HG02943 (cell line): ENCODE measurements at regions not wholly inside any gene's neighbourhood (a gene's known extent, or its start where the extent isn't known, plus 50 kb on each side); places are given as distances from the start of the nearest gene placed in this dataset.

Experiments
- ATAC-seq: cut with Tn5 transposase; IDR thresholded peaks from one replicate; pipeline ENCODE4 v1.9.1; 2021; ENCODE audit warnings: mild to moderate bottlenecking, low read depth, moderate library complexity; ENCODE audit not compliant: unreplicated experiment

DNA sequence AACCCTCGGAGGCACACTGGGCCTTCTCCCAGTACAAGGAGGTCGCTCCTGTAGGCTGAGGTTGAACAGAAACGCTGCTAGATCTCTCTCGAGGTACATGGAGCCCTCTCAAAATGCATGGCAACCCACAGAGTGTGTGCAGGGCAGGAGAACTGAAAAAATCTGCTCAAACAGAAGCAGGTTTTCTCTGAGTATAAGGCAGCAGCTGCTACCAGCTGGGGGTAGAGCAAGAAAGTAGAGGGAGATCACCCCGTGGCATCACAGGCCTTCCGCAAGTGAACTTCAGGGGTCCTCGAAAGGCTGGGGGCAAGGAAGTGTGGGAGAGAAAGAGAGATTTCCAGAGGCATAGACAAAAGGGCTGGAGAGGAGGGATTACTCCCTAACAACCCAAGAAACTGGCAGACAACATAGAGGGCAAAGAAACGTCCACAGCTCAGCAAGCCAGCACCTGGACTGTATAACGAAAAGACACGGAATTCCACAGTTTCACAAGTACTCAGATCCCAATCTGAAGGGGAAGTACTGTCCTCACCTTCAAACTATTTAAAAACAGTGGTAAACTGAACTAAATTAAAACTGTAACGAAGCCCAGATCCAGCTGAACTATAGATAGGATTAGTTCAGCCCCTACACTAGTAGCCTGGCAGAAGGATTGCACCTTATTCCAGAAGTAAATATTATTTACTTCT is 299.2 kb downstream of the IPMK start:
- no peak for ATAC-seq

DNA sequence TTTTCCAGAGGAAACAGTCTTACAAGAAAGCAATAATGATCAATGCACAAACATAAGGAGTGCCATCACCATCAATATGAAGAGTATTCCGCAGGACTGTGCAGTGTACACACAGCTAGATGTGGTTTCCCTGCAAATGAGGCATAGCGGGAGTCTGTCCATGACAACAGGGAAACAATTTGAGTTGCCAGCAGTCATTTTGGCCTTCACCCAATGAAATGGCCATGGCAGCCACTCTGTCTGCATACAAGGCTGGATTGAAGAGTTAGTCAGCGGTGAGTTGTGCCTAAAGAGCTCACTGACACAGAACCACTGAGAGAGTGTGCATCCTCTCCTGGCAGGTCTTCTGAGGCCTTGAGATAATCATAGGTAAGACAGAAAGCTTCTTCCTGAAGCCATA is 303.3 kb downstream of the IPMK start:
- ATAC-seq = no peak

DNA sequence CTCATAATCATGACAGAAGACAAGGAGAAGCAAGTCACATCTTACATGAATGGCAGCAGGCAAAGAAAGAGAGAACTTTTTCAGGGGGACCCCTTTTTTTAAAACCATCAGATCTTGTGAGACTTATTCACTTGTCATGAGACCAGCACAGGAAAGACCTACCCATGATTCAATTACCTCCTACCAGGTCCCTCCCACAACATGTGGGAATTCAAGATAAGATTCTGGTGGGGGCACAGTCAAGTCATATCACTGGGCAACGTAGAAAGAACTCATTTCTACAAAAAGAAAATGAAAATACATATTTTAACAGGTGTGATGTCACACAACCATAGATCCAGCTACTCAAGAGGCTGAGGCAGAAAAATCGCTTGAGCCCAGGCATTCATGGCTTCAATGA is 304.1 kb downstream of the IPMK start:
- no peak for ATAC-seq

DNA sequence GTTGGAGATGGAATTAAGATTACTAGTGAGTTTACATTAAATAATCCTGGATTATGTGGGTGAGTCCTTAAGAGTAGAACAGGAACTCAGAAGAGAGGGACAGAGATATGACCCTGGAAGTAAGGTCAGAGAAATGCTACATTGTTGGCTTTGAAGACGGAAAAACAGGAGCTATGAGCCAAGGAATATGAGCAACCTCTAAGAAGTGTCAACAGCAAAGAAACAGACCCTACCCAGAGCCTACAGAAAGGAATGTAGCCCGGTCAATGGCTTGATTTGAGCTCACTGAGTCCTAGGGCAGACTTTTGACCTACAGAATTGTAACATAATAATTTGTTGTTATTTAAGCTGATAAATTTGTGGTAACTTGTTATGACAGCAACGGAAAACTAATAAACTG is 304.9 kb downstream of the IPMK start:
- no peak for ATAC-seq

DNA sequence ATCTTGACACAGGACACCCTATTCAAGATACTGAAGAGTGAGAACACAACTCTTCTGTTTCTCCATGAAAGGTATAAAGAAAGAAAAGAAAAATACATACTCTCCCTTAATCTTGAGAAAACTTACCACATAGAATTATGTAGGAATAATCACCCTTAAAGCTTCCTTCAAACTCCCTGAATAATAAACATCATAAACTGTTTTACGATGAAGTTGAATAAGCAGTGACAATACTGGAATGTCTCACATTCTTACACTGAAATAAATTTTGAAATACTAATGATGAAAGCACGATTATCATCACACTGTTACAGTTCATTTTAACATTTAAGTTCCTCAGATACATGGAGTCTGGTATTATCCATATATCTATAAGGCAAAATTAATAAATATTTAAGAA is 306.2 kb downstream of the IPMK start:
- no peak for ATAC-seq

DNA sequence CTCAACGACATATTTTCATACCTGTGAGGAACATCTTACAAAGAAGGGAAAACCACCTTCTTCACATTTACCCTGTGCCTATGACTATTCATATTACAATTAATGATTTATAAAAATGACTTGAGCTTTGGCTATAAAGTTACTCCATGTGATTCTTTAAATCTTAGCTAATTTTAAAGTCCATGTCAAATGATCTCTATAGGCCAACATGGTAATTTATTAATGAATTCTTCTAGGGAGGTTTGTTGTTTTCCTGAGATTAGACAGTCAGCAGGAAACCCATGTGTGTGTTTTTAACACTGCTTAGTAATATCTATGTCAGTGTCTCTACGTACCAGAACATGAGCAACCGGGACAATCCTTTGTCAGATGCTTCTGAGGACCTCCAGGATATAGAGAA is 307.3 kb downstream of the IPMK start:
- no peak for ATAC-seq

DNA sequence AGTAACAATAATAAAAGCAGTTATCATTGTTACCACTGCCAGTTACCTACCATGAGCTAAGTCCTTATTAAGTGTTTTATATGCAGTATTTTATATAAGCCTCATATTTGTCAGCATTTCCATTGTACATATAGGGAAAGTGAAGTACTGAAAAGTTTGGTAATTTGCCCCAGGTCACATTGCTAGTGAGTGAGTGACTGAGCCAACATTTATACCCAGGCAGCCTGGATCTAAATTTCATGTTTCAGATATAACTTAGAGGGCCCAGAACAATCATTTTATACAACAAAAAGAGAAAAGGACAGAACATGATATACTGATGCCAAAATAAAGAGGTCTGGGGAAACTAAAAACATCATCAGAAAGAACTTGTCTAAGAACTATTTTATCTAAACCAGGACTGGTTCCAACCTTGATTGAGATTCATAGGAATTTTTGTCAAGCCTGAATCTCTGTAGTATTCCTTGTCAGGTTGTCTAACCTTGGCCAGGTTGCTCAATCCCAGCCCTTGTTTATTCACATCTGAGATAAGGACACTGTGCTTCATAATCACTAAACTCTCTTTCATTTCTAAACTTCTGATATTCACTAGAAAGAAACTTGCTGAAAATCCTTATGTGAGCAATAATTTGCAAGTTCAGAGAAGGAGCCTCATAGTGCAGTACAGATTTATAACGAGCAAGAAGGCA is 308.2 kb downstream of the IPMK start:
- no peak for ATAC-seq

DNA sequence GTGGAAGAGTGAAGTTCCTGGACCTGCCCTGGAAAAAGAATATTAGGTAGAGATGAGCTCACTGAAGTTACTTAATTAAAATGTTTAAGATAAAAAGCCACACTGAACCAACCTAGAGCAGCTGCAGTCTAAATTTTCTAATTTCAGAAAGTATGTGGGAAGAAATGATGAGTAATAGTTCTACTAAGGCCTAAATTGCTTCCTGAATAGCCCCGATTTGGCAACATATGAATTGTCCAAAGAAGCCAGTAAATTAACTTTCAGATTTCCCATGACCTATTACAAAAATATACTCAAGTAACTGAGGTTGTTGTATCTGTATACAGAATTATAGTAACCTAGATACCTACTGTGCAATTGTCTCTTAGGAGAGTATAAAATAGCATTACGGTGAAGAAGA is 312.6 kb downstream of the IPMK start:
- ATAC-seq = no peak

DNA sequence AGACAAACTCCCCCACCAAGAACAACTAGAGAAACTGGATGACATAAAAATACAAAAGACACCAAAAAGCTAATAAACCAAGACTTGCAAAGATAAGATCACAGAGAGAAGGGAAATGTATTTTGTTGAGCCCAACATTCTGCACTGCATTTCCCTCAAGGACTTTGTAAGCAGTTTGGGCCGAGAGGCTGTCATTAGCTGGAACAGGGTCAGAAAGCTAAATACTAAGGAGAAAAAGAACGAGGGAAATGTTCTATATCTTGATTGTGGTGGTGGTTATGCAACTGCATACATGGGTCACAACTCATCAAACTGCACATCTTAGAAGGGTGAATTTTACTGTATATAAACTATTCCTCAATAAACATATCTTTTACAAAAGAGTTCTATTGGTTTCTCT is 315.0 kb downstream of the IPMK start:
- no peak for ATAC-seq

DNA sequence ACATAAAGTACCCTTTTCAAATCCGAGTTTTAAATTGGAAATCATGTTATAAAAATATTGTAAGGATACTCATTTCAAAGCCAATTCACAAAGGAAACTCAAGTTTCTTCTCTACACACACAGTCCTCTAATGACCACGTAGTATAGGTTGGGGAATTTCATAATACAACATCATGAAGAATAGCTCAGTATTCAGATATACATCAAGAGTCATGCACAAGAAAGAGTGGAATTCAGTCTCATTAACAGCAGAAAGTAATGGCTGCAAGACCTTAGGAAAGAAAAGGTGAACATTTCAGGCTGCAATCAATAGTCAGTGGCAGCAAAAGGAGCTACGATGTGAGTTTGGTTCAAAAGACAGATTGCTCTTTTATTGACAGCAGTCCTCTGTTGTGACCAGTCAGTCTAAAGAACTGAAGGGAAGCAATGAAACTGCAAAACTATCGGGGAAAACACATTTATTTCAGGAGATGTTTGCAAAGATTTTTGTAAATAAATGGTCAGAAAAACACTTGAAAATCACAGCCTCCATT is 317.2 kb downstream of the IPMK start:
- ATAC-seq = no peak

DNA sequence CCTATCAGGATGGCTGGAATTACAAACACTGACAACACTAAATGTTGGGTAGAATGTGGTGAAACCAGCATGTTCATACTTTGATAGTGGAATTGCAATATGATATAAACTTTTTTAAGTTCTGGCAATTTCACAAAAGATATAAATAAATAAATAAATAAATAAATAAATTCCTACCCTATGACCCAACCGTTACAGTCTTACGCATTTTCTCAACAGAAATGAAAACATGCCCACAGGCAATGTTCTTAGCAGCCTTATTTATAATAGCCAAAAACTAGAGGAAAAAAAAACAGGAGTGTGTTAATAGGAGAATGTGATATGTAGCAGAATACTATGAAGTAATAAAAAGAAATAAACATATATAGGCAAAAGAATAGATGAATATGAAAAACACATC is 318.9 kb downstream of the IPMK start:
- ATAC-seq = no peak

DNA sequence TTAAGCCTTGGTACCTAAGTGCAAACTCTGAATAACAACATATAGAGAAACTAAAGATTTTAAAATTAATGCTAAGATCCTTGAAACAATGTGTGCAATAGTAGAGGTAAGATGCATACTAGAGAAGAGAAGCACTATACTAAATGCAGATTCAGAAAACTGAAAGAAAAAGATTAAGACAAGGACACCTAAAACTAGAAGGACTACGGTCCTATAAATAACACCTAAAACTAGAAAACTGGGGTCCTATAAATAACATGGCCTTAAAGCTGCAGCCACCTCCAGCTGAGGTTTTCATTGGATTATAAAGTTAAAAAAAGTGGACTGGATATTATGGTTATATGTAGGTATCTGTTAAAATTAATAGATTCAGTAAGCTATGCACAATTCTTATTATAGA is 320.9 kb downstream of the IPMK start:
- ATAC-seq = no peak

DNA sequence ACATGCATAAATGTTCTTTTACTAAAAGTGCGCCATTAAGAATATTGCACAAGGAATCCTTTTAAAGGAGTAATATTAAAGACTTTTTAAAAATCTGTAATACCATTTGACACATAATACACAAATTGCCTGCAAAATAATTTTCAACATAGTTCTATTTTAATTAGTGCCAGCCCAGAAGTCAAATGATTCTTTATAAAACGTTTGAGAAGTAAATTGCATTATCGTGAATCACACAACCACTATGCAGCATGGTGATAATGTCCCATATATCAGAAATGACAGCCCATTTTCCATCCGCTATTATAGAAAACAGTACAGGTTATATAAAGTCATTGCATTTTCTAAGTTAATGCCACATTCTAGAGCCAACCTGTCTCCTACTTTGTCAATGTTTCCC is 324.0 kb downstream of the IPMK start:
- ATAC-seq = no peak

DNA sequence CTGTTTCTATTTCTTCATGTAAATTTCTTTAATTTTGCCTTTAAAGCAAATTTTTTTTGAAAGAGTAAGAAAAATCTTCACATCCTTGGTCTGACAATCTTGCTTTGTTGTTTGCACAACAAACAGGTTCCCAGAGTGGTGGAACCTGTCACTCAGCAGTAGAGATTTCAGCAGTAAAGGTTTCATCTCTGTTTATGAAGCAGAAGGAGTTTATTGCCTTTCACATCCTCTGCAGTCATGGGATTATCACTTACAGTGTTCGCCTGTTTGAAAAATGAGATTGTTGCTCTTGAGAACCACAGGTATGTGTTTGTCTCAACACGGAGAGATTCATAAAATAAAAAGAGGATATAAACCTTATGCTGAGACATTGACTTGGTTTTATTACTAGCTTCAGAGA is 342.6 kb downstream of the IPMK start:
- no peak for ATAC-seq

DNA sequence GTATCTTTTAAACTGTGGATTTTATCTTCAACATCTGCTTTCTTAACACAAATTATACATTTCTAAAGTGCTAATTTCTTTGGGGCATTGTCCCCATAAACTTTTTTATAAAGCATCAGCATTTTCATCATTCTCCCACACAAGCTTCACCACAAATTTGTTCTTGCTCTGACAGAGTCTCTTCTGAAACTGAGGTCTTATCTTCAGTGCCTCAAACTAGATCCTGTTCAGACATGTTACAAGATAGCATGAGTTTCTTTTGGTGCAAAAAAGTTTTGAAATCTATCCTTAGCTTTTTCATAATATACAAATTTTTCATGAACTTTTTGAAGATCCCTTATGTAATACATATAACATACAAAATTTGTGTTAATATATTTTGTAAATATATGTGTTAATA is 346.6 kb downstream of the IPMK start:
- no peak for ATAC-seq

DNA sequence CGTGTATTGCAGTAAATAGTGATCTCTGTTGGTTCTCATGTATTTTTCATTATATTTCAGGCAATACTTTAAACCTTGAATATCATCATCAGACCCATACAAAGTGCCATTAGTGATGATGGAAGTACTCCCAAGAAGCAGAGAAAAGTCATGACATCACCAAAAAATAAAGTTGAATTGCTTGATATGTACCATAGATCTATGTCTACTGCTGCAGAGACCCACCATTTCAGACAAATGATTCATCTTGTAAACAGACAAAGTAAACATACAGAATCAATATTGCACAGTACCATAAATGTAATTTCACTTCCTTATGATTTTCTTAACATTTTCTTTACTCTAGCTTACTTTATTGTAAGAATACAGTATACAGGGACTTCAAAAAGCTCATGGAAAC is 347.8 kb downstream of the IPMK start:
- no peak for ATAC-seq

DNA sequence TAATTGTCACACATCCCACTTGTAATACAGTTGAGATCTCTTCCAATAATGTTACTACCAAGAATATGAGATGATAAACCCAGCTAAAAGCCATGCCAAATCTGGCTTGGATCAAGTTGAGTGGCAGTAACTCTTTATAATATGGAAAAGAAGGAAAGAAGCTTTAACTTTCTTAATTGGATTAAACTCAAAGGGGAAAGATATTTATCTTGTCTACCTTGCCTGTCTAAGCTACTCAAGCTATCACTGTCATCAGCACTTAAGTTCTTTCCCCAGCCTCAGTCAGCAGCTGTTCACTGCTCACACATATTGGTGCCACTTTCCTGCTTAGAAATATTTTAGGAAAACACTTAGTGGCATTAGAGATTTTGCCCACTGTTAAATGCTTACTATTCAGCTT is 350.7 kb downstream of the IPMK start:
- ATAC-seq = no peak

DNA sequence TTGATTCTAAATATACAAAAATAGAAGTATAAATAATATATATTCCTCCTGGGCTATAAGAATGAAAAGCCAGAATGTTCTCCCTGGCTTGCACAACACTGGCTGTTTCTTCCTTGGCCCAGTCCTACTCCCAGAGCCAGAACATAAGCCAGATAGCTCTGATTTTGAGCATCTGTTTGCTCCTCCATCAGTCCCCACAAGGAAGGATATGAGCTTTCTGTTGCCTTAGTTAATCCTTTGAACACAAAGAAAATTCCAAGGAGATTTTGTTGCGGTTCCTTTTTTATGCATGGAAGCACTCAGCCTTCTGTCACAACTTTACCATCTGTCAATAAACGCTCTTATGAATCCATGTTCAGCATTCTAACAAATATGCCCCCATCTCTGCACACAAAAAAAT is 361.8 kb downstream of the IPMK start:
- no peak for ATAC-seq

DNA sequence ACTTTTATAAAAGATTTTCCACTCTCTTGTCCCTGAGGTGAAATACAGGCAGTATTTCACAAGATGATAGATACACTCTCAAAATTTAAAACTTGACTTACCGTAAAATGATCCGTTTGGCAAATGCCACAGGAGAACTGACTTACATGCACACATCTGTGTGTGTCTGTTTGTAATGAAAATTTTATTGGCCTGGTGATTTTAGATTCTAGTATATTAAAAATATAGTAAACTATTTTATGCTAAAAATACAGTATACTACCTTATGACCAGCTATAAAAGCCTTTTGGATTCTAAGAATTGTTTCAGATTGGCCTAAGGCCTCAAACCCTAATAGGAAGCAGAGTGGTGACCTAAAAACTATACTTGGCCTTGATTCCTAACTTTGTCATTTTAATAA is 362.7 kb downstream of the IPMK start:
- no peak for ATAC-seq

DNA sequence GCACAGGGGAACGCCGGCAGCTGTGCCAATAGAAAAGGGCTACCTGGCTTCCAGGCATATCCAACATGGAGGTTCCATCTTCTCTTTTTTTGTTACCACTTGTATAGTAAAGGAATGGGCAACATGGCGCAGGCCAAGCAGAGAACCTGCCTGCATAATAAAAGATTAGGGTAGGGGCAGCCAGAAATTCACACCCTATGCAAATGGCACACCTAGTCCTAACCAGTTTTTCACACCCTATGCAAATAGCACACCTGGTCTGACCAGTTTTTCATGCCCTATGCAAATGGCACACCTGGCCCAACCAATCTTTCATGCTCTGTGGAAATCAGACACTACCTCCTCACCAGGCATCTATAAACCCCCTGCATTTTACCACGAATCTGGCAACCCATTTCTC is 369.5 kb downstream of the IPMK start:
- ATAC-seq = no peak

DNA sequence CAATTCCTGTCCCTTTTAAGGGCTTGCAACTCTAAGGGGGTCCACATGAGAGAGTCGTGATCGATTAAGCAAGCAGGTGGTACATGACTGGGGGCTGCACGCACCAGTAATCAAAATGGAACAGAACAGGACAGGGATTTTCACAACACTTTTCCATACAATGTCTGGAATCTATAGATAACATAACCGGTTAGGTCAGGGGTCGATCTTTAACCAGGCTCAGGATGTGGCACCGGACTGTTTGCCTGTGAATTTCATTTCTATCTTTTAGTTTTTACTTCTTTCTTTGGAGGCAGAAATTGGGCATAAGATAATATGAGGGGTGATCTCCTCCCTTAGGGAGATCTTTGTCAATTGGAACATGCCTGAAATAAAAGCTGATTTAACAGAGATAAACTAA is 370.1 kb downstream of the IPMK start:
- ATAC-seq = no peak

DNA sequence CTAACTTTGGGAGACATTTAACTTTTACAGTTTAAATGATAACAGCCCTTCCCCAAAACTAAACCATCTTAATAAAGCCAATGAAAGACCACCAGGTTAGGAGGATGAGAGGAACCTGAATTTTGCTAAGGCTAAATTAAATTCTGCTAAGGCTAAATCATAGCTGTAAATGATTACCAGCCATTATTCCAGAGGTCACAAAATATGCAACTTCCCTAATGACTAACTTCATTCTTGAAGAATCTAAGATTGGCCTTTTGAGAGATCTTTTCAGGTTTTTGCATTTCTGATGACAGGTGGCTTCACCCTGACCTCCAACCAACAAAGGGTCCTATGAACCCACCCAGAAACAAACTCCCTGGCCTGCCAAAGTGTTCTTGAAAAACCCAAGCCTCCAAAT is 373.3 kb downstream of the IPMK start:
- no peak for ATAC-seq
